SK-N-SH (cell line): ENCODE measurements at regions not wholly inside any gene's neighbourhood (a gene's known extent, or its start where the extent isn't known, plus 50 kb on each side); places are given as distances from the start of the nearest gene placed in this dataset.

Experiments
- CTCF ChIA-PET: fragments of 300-600, 350-600 bp; formaldehyde crosslinking; extraction: SDS; loops from one replicate; lab custom pipeline; 2021; lab: Yijun Ruan, JAX
- POLR2A ChIA-PET: fragments of 350-600 bp; sonication (Branson Sonifier 250); formaldehyde crosslinking; extraction: SDS; loops from one replicate; lab custom pipeline; 2020; ENCODE audit warnings: antibody characterized with exemption, inconsistent platforms; lab: Yijun Ruan, JAX
- DNase-seq: peaks from one replicate; pipeline ENCODE4 v3.0.0; 2012
- H2AFZ ChIP-seq: fragments of 200-600 bp; sonication (generic); 2 replicates; pipeline ENCODE4 v1.8.1; 2016; ENCODE audit warnings: antibody characterized with exemption, mild to moderate bottlenecking, low read depth
- H3F3A ChIP-seq: fragments of 200-600 bp; sonication (generic); replicated peaks from 2 replicates; pipeline ENCODE3; 2016; ENCODE audit warnings: antibody characterized with exemption, mild to moderate bottlenecking; ENCODE audit not compliant: insufficient read depth
- H3K27ac ChIP-seq, 2 experiments: fragments of 200-500 bp in 1 of 2; fragments of 200-600 bp in 1 of 2; sonication (Bioruptor generic) in 1 of 2; sonication (generic), shearing (Covaris generic) in 1 of 2; 2 replicates each; pipeline versions ENCODE4 v1.5.1 to v1.6.1; 2014 to 2016; ENCODE audit warnings: low read depth in 2 of 2, inconsistent platforms in 1 of 2, low read length in 1 of 2, mild to moderate bottlenecking in 1 of 2, mixed read lengths in 1 of 2
- H3K27me3 ChIP-seq: fragments of 200-600 bp; sonication (generic), shearing (Covaris generic); 2 replicates; pipeline ENCODE4 v1.6.1; 2016; ENCODE audit warnings: mixed run types; ENCODE audit not compliant: insufficient read depth
- H3K36me3 ChIP-seq, 2 experiments: fragments of 200-500 bp in 1 of 2; fragments of 200-600 bp in 1 of 2; sonication (Bioruptor generic) in 1 of 2; sonication (generic) in 1 of 2; replicated peaks in 1 of 2; 2 replicates each; pipeline versions ENCODE3 to v1.5.1; 2014 to 2016; ENCODE audit warnings: low read length in 1 of 2, mild to moderate bottlenecking in 1 of 2; ENCODE audit not compliant: insufficient read depth in 2 of 2, control insufficient read depth in 1 of 2
- H3K4me1 ChIP-seq, 2 experiments: fragments of 200-500 bp in 1 of 2; fragments of 200-600 bp in 1 of 2; sonication (Bioruptor generic) in 1 of 2; sonication (generic), shearing (Covaris generic) in 1 of 2; 2 replicates each; pipeline versions ENCODE4 v1.5.1 to v1.6.1; 2014 to 2016; ENCODE audit warnings: low read depth in 1 of 2, low read length in 1 of 2, mixed run types in 1 of 2; ENCODE audit not compliant: insufficient read depth in 2 of 2, control insufficient read depth in 1 of 2
- H3K4me2 ChIP-seq: fragments of 200-600 bp; sonication (generic), shearing (Covaris generic); 2 replicates; pipeline ENCODE4 v1.6.1; 2017; ENCODE audit warnings: mixed run types
- H3K4me3 ChIP-seq, 2 experiments: fragments of 200-500 bp in 1 of 2; fragments of 200-600 bp in 1 of 2; sonication (Bioruptor generic) in 1 of 2; sonication (generic), shearing (Covaris generic) in 1 of 2; 2 replicates each; pipeline versions ENCODE4 v1.5.1 to v1.8.1; 2014 to 2016; ENCODE audit warnings: low read depth in 2 of 2, inconsistent platforms in 1 of 2, low read length in 1 of 2, mild to moderate bottlenecking in 1 of 2, mixed read lengths in 1 of 2, moderate library complexity in 1 of 2
- H3K79me2 ChIP-seq: fragments of 200-600 bp; sonication (generic); 2 replicates; pipeline ENCODE4 v1.8.1; 2017; ENCODE audit warnings: mild to moderate bottlenecking; ENCODE audit not compliant: insufficient read depth
- H3K9ac ChIP-seq: fragments of 200-600 bp; sonication (generic); 2 replicates; pipeline ENCODE4 v1.6.1; 2017; ENCODE audit warnings: mixed run types
- H3K9me2 ChIP-seq: fragments of 200-600 bp; sonication (generic); 2 replicates; pipeline ENCODE4 v1.6.1; 2017; ENCODE audit warnings: mixed run types
- H3K9me3 ChIP-seq: fragments of 200-600 bp; sonication (generic); 2 replicates; pipeline ENCODE4 v1.6.1; 2017; ENCODE audit warnings: mixed run types, mild to moderate bottlenecking, moderate library complexity
- H4K20me1 ChIP-seq: fragments of 200-600 bp; sonication (generic); 2 replicates; pipeline ENCODE4 v1.6.1; 2017; ENCODE audit warnings: mild to moderate bottlenecking, mixed run types; ENCODE audit not compliant: insufficient read depth
- CTCF ChIP-seq: fragments of 200-600 bp; sonication (generic); IDR thresholded peaks from 2 replicates; pipeline ENCODE4 v1.6.1; 2017; ENCODE audit warnings: antibody characterized with exemption, mild to moderate bottlenecking, moderate library complexity
- ELF1 ChIP-seq: IDR thresholded peaks from 2 replicates; pipeline ENCODE4 v1.4.0; 2012
- EP300 ChIP-seq, 2 experiments: IDR thresholded peaks; 2 replicates each; pipeline versions ENCODE4 v1.4.0 to v1.6.1; 2012; ENCODE audit warnings: borderline replicate concordance in 1 of 2, low read depth in 1 of 2, low read length in 1 of 2
- EZH2phosphoT487 ChIP-seq: fragments of 200-600 bp; sonication (generic); IDR thresholded peaks from 2 replicates; pipeline ENCODE4 v1.6.1; 2017; ENCODE audit warnings: low read depth, mixed run types, mild to moderate bottlenecking, antibody characterized with exemption, moderate library complexity, borderline replicate concordance
- JUND ChIP-seq: IDR thresholded peaks from 2 replicates; pipeline ENCODE4 v1.4.0; 2012
- MEF2A ChIP-seq: IDR thresholded peaks from 2 replicates; pipeline ENCODE4 v1.4.0; 2012; ENCODE audit warnings: low read depth, borderline replicate concordance
- NFIC ChIP-seq: IDR thresholded peaks from 2 replicates; pipeline ENCODE4 v1.4.0; 2012; ENCODE audit warnings: borderline replicate concordance
- NRF1 ChIP-seq: IDR thresholded peaks from 2 replicates; pipeline ENCODE4 v1.6.1; 2012; ENCODE audit warnings: low read depth, mild to moderate bottlenecking, low read length
- POLR2AphosphoS5 ChIP-seq: IDR thresholded peaks from 2 replicates; pipeline ENCODE4 v1.6.1; 2012; ENCODE audit warnings: low read depth, low read length
- RAD21 ChIP-seq: IDR thresholded peaks from 2 replicates; pipeline ENCODE4 v1.6.1; 2012; ENCODE audit warnings: mild to moderate bottlenecking, low read length
- RCOR1 ChIP-seq: fragments of 150-350 bp; IDR thresholded peaks from 2 replicates; pipeline ENCODE4 v1.6.1; 2017; ENCODE audit warnings: antibody characterized with exemption, low read length
- RFX5 ChIP-seq: IDR thresholded peaks from 2 replicates; pipeline ENCODE4 v1.6.1; 2012; ENCODE audit warnings: mild to moderate bottlenecking, improper control_type of control experiment, low read length
- RXRA ChIP-seq: IDR thresholded peaks from 2 replicates; pipeline ENCODE4 v1.4.0; 2012; ENCODE audit warnings: low read depth, mild to moderate bottlenecking, borderline replicate concordance
- SIN3A ChIP-seq: IDR thresholded peaks from 2 replicates; pipeline ENCODE4 v1.6.1; 2012; ENCODE audit warnings: low read depth, mild to moderate bottlenecking, low read length, moderate library complexity, borderline replicate concordance
- SMC3 ChIP-seq: IDR thresholded peaks from 2 replicates; pipeline ENCODE4 v1.6.1; 2012; ENCODE audit warnings: low read depth, low read length, improper control_type of control experiment
- TAF1 ChIP-seq: IDR thresholded peaks from 2 replicates; pipeline ENCODE4 v1.6.1; 2012; ENCODE audit warnings: low read depth, mild to moderate bottlenecking, low read length, moderate library complexity, borderline replicate concordance
- TCF12 ChIP-seq: IDR thresholded peaks from 2 replicates; pipeline ENCODE4 v1.4.0; 2012
- TEAD4 ChIP-seq: IDR thresholded peaks from 2 replicates; pipeline ENCODE4 v1.4.0; 2012; ENCODE audit warnings: mild to moderate bottlenecking, borderline replicate concordance; ENCODE audit not compliant: insufficient read depth
- YY1 ChIP-seq: IDR thresholded peaks from 2 replicates; pipeline ENCODE4 v1.4.0; 2012; ENCODE audit warnings: low read depth, mild to moderate bottlenecking
- WGBS: methylation state at CpG from one replicate; pipeline ENCODE4 v1.1.6; 2017; ENCODE audit warnings: low lambda C conversion rate; 5-methylcytosine and 5-hydroxymethylcytosine counted together
- TF ChIP-seq, protein P1 (sequence below): fragments of 150-350 bp; IDR thresholded peaks from 2 replicates; pipeline ENCODE4 v1.6.1; 2017; ENCODE audit warnings: antibody characterized with exemption, low read length, low read depth, borderline replicate concordance

GRCh38 chr22:22185217-22185616, 59.4 kb upstream of the VPREB1 start:
- H3K4me3 ChIP-seq: no peak overlapping the region
- POLR2A ChIA-PET: no interaction called here
- no peak overlapping the region for H3K27ac ChIP-seq
- no peak for DNase-seq
- H3K4me2 ChIP-seq: no peak overlapping the region
- H3K36me3 ChIP-seq: no peaks in the 10 kb centered on the region
- CTCF ChIA-PET: interaction anchor here (0.8 to 5.9 kb wide), 7 partner anchors 11 to 943 kb away, joined by 3 to 47 read pairs (median 4); no protein-coding TSS in a partner anchor
- H3K4me1 ChIP-seq: no peaks in the 10 kb centered on the region
- no peaks in the 10 kb centered on the region for H4K20me1 ChIP-seq
- 2% methylated on average over 3 of the region's 3 CpGs for WGBS
- H3K79me2 ChIP-seq: no peaks in the 10 kb centered on the region
- H3K9ac ChIP-seq: no peak overlapping the region
- no peaks in the 10 kb centered on the region for H3K9me3 ChIP-seq
- no peaks in the 10 kb centered on the region for H3K9me2 ChIP-seq
- TF ChIP-seq EZH2phosphoT487: no peak
- no peak for TF ChIP-seq EP300 (IDR thresholded peaks at IDR 0.05; ENCODE audit: borderline replicate concordance in 1 of 2, low read depth in 1 of 2, low read length in 1 of 2)
- TF ChIP-seq RXRA: no peak
- TF ChIP-seq, protein P1, sequence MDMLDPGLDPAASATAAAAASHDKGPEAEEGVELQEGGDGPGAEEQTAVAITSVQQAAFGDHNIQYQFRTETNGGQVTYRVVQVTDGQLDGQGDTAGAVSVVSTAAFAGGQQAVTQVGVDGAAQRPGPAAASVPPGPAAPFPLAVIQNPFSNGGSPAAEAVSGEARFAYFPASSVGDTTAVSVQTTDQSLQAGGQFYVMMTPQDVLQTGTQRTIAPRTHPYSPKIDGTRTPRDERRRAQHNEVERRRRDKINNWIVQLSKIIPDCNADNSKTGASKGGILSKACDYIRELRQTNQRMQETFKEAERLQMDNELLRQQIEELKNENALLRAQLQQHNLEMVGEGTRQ: no peak
- TF ChIP-seq SIN3A: no peak
- TF ChIP-seq POLR2AphosphoS5: no peak
- no peak for TF ChIP-seq MEF2A
- H3K27me3 ChIP-seq: peaks cover 36% of the 10 kb centered on the region
- H3F3A ChIP-seq: no peaks in the 10 kb centered on the region
- H2AFZ ChIP-seq: no peak overlapping the region

DNA sequence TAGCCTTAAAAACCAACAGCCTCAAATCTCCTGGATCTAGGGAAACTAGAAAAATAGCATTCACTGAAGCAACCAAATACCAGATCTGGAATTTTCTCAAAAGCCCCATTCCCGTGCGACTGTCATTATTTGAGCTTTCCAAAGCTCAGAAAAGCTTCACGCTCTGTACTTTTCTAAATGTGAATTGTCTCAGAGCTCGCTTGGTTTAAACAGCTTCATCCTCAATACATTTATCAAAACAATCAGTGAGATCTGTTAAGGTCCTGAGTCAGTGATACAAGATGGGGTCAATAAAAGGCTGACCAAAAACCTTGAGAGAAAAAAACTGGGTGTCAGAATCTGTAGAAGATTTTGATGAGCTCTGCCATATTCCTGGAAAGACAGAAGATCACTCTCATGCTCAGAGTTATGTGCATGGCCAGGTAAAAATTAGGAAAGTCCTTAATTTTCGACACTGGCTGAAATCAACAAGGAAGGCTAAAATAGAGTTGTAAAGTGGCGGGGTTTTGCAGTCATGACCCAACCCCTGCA, 60.2 kb upstream of the VPREB1 start:
- CTCF ChIA-PET: interaction anchor here (0.8 to 5.9 kb wide), 7 partner anchors 12 to 944 kb away, joined by 3 to 47 read pairs (median 4); no protein-coding TSS in a partner anchor
- Histone ChIP-seq H3K79me2 (no peaks in the 10 kb centered on the region), H3F3A (no peaks in the 10 kb centered on the region), H3K9me3 (no peaks in the 10 kb centered on the region), H3K27ac (no peak overlapping the region), H4K20me1 (no peaks in the 10 kb centered on the region), H3K4me1 (no peaks in the 10 kb centered on the region), H3K9ac (no peak overlapping the region), H3K27me3 (peaks cover 36% of the 10 kb centered on the region), H2AFZ (no peak overlapping the region), H3K4me2 (no peak overlapping the region), H3K9me2 (no peaks in the 10 kb centered on the region), H3K4me3 (no peak overlapping the region), H3K36me3 (no peaks in the 10 kb centered on the region)
- DNase-seq: no peak
- TF ChIP-seq RAD21 (no peak), TAF1 (no peak), YY1 (no peak), SMC3 (no peak), NRF1 (no peak)
- whole genome bisulfite sequencing: 19% methylated on average over 6 of the region's 6 CpGs
- POLR2A ChIA-PET: no interaction called here

DNA sequence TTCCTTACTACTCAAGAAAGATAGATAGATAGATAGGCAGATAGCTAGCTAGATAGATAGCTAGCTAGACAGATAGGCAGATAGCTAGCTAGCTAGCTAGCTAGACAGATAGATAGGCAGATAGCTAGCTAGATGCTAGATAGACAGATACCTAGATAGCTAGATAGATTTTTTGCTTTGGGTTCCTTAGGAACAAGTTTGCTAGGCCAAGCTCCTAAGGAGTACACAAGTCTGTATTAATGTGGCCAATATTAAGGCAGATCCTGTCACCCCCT, 61.7 kb upstream of the VPREB1 start:
- Histone ChIP-seq H3K27me3 (peaks cover 36% of the 10 kb centered on the region), H3K4me2 (no peak overlapping the region)
- CTCF ChIA-PET: interaction anchor here (1.4 to 5.9 kb wide), 5 partner anchors 11 to 160 kb away, joined by 3 to 40 read pairs (median 12); no protein-coding TSS in a partner anchor
- TF ChIP-seq NFIC (no peak), YY1 (no peak), POLR2AphosphoS5 (no peak), CTCF (no peak), EP300 (IDR thresholded peaks at IDR 0.05; ENCODE audit: borderline replicate concordance in 1 of 2, low read depth in 1 of 2, low read length in 1 of 2) (no peak), JUND (no peak), RCOR1 (no peak), RXRA (no peak), TCF12 (no peak), SMC3 (no peak), TEAD4 (no peak), RFX5 (no peak), MEF2A (no peak), ELF1 (no peak), RAD21 (no peak), TAF1 (no peak)

More for the DNA sequence above, 61.7 kb upstream of the VPREB1 start:
- no peaks in the 10 kb centered on the region for H3K36me3 ChIP-seq
- POLR2A ChIA-PET: no interaction called here
- H3K9ac ChIP-seq: no peak overlapping the region
- H3K27ac ChIP-seq: no peak overlapping the region
- no peak for DNase-seq
- H4K20me1 ChIP-seq: no peaks in the 10 kb centered on the region
- H3K9me2 ChIP-seq: no peaks in the 10 kb centered on the region
- no peak overlapping the region for H2AFZ ChIP-seq
- H3F3A ChIP-seq: no peaks in the 10 kb centered on the region
- H3K4me3 ChIP-seq: no peak overlapping the region
- H3K4me1 ChIP-seq: no peaks in the 10 kb centered on the region
- no peaks in the 10 kb centered on the region for H3K9me3 ChIP-seq
- H3K79me2 ChIP-seq: no peaks in the 10 kb centered on the region
